Esophagus squamous epithelium (tissue), 5 donors: ENCODE measurements at regions not wholly inside any gene's neighbourhood (a gene's known extent, or its start where the extent isn't known, plus 50 kb on each side); places are given as distances from the start of the nearest gene placed in this dataset.
A peak's percentile ranks its signal among the peaks of the same experiment; 100 is the strongest.

Experiments used
- DNase-seq: peaks from one replicate; lab custom pipeline; 2025; lab: John Stamatoyannopoulos, UW
- H3K27ac ChIP-seq, 4 donors: fragments of 200-600 bp; sonication (generic); one replicate each; pipeline ENCODE4 v1.5.1; 2016 to 2019; ENCODE audit warnings: mild to moderate bottlenecking in 1 of 4
- H3K27me3 ChIP-seq, 4 donors: fragments of 200-600 bp; sonication (generic); 1 replicate in 3 of 4; 2 replicates in 1 of 4; pipeline versions ENCODE4 v1.5.1 to v1.6.0; 2017 to 2021; ENCODE audit warnings: antibody characterized with exemption in 1 of 4
- H3K36me3 ChIP-seq, 3 donors: fragments of 200-600 bp; sonication (generic); one replicate each; pipeline ENCODE4 v1.5.1; 2016 to 2019
- H3K4me1 ChIP-seq, 3 donors: fragments of 200-600 bp; sonication (generic); one replicate each; pipeline ENCODE4 v1.5.1; 2017 to 2019
- H3K4me3 ChIP-seq, 4 donors: fragments of 200-600 bp; sonication (generic); 1 replicate in 3 of 4; 2 replicates in 1 of 4; pipeline ENCODE4 v1.5.1; 2016 to 2019; ENCODE audit warnings: mild to moderate bottlenecking in 2 of 4, moderate library complexity in 1 of 4
- H3K9me3 ChIP-seq, 3 donors: fragments of 200-600 bp; sonication (generic); one replicate each; pipeline ENCODE4 v1.5.1; 2016 to 2019
- POLR2A ChIP-seq, 4 donors: fragments of 450-650 bp; IDR thresholded peaks; one replicate each; pipeline ENCODE4 v1.6.1; 2017; ENCODE audit warnings: antibody characterized with exemption in 4 of 4, mild to moderate bottlenecking in 4 of 4, moderate library complexity in 3 of 4
- WGBS, 2 donors: methylation state at CpG; one replicate each; pipeline ENCODE4 v1.1.5; 2018; 5-methylcytosine and 5-hydroxymethylcytosine counted together
- intact Hi-C: fragments of 100-400 bp; cut with DNase I; formaldehyde crosslinking; loops from one replicate; pipeline ENCODE4 v1.15.0; 2022
- TF ChIP-seq, protein P1 (sequence below), 6 experiments: fragments of 450-650 bp in 4 of 6; fragments of 200-600 bp in 2 of 6; sonication (generic) in 2 of 6; IDR thresholded peaks; one replicate each; pipeline ENCODE4 v1.5.1; 2016 to 2019; ENCODE audit warnings: antibody characterized with exemption in 6 of 6, mild to moderate bottlenecking in 4 of 6, moderate library complexity in 4 of 6
- donor health status: DM: yes; HTN: yes; CAD: no.

DNA sequence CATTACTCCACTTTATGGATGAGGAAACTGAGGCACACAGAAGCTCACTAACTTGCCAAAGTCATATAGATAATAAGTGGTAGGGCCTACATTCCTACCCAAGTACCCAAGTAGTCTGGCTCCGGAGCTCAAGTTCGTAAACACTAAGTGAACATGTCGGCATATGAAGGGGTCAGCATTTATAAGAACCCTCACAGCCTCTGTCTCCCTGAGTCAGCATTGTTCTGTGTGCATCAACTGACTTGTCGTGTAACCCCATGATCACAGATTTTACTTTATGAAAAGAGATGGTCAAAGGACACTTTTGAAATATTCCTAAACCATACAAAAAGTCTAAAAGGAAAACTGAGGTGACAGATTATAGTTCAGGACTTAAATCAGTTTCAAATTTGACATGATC lies 260.1 kb upstream of the CCDC54 start:
- Histone ChIP-seq H3K4me3 (no peak overlapping the region), H3K27ac (no peak overlapping the region), H3K27me3 (no peaks in the 10 kb centered on the region), H3K9me3 (no peaks in the 10 kb centered on the region), H3K4me1 (no peaks in the 10 kb centered on the region), H3K36me3 (no peaks in the 10 kb centered on the region)
- intact Hi-C loops: no loop called here
- 92 to 93% methylated on average over 4 of the region's 4 CpGs for WGBS, 2 donors
- TF ChIP-seq, protein P1, sequence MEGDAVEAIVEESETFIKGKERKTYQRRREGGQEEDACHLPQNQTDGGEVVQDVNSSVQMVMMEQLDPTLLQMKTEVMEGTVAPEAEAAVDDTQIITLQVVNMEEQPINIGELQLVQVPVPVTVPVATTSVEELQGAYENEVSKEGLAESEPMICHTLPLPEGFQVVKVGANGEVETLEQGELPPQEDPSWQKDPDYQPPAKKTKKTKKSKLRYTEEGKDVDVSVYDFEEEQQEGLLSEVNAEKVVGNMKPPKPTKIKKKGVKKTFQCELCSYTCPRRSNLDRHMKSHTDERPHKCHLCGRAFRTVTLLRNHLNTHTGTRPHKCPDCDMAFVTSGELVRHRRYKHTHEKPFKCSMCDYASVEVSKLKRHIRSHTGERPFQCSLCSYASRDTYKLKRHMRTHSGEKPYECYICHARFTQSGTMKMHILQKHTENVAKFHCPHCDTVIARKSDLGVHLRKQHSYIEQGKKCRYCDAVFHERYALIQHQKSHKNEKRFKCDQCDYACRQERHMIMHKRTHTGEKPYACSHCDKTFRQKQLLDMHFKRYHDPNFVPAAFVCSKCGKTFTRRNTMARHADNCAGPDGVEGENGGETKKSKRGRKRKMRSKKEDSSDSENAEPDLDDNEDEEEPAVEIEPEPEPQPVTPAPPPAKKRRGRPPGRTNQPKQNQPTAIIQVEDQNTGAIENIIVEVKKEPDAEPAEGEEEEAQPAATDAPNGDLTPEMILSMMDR (IDR thresholded peaks at IDR 0.05): no peak
- no peak for TF ChIP-seq POLR2A (IDR thresholded peaks at IDR 0.05)
- no peak for DNase-seq

DNA sequence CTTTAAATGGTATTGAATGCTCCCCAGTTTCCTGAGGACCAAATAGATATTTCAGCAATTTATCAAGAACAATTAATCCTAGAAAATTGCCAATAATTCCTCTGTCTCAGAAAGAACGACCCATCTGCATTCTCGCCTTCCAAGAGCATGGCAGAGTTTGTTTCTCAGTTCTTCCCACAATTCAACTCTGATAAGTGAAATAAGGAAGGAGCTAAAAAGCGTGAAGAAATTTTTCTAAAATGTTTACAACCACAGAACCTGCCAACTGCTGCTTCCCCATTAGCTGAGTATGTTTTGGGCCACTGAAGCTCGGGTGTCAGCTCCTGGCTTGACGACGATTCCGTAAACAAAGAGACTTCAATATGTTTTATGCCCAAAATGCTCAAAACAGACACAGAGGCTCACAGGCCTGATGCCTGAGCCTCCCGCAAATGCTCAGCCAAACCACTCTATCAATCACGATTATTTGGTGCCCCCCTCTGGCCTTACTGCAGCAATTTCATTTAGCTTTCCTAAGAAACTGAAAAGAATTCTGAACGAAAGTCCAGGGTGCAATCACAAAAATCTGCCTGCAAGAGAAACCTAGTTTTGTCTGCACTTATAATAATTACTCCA lies 259.2 kb upstream of the CCDC54 start:
- DNase-seq: no peak
- H3K36me3 ChIP-seq: no peaks in the 10 kb centered on the region
- 36 to 45% methylated on average over 10 of the region's 10 CpGs for WGBS, 2 donors
- TF ChIP-seq, protein P1 (IDR thresholded peaks at IDR 0.05): peak in 2 of 6 experiments; percentile 6 to 32
- TF ChIP-seq POLR2A (IDR thresholded peaks at IDR 0.05): no peak
- H3K27ac ChIP-seq: no peak overlapping the region
- H3K4me3 ChIP-seq: no peak overlapping the region
- intact Hi-C loops: no loop called here
- H3K4me1 ChIP-seq: no peaks in the 10 kb centered on the region
- no peaks in the 10 kb centered on the region for H3K9me3 ChIP-seq
- H3K27me3 ChIP-seq: no peaks in the 10 kb centered on the region

DNA sequence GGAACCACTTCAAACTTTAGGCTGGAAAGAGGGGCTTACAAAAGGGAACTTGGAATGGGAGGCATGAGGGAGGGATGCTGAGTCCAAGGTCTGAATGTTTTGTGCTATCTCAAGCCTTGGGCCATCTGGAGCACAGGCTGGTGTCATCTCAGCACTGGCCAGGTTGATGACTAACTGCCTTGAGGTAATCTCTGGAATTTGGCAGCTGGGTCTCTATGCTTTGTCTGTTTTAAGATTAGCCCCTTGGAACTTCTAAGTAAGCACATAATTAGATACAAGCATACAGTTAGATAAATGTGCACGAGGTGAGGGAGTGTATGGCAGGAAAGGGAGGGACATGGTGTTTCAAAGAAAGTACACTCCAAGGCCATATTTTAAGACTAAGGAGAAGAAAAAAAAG lies 252.4 kb upstream of the CCDC54 start:
- intact Hi-C loops: no loop called here
- no peaks in the 10 kb centered on the region for H3K9me3 ChIP-seq
- TF ChIP-seq POLR2A (IDR thresholded peaks at IDR 0.05): no peak
- no peaks in the 10 kb centered on the region for H3K36me3 ChIP-seq
- no peak overlapping the region for H3K4me3 ChIP-seq
- DNase-seq: no peak
- no peaks in the 10 kb centered on the region for H3K4me1 ChIP-seq
- H3K27ac ChIP-seq: no peak overlapping the region
- H3K27me3 ChIP-seq: no peaks in the 10 kb centered on the region
- 20 to 27% methylated on average over 1 of the region's 1 CpG for WGBS, 2 donors

DNA sequence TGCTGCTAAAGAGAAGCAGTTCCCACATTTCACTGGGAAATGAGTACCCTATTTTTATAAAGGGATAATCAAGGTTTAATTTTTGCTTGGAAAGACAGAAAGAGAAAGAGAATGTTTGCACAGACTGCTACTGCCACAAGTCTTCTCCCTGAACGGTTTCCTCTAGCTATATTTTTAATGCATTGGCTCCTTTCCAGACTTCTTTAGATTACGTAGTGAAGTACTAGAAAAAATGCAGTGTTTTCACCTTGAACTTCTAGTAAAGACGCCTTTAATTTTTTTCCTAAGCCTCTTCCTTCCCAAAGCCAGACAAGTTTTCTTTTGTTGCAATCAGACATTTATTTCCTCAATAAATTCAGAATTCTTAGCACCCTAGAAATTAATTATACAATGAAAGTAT lies 248.3 kb upstream of the CCDC54 start:
- Histone ChIP-seq H3K36me3 (no peaks in the 10 kb centered on the region), H3K27me3 (no peaks in the 10 kb centered on the region), H3K4me3 (no peak overlapping the region), H3K9me3 (no peaks in the 10 kb centered on the region), H3K27ac (no peak overlapping the region), H3K4me1 (no peaks in the 10 kb centered on the region)
- DNase-seq: no peak
- intact Hi-C loops: no loop called here
- WGBS, 2 donors: 11 to 19% methylated on average over 3 of the region's 3 CpGs
- no peak for TF ChIP-seq POLR2A (IDR thresholded peaks at IDR 0.05)
- TF ChIP-seq, protein P1 (IDR thresholded peaks at IDR 0.05): no peak

DNA sequence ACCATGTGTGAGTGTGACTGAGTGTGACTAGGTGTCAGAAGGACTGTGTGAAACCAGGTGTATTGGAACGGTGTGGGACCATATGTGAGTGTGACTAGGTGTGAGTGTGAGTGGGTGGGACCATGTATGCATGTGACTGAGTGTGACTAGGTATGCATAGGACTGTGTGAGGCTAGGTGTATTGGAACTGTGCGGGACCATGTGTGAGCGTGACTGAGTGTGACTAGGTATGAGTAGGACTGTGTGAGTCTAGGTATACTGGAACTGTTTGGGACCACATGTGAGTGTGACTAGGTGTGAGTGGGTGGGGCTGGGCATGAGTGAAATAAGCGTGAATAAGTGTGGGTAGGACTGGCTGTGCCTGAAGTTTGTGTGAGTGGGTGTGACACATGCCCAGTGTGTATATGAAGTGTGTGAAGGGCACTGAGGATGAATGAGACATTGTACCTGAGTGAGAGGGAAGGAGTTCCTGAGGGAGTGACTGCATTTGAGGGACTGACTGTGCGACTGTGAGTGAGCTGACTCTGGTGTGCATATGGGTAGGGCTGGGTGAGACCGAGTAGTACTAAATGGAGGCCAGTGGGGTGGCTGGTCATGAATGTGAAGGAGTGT lies 247.0 kb upstream of the CCDC54 start:
- intact Hi-C loops: no loop called here

More for the DNA sequence above, 247.0 kb upstream of the CCDC54 start:
- no peak for DNase-seq
- Histone ChIP-seq H3K9me3 (no peaks in the 10 kb centered on the region), H3K27me3 (no peaks in the 10 kb centered on the region), H3K4me3 (no peak overlapping the region), H3K36me3 (no peaks in the 10 kb centered on the region), H3K4me1 (no peaks in the 10 kb centered on the region), H3K27ac (no peak overlapping the region)
- 78 to 87% methylated on average over 6 of the region's 6 CpGs for WGBS, 2 donors
- TF ChIP-seq, protein P1 (IDR thresholded peaks at IDR 0.05): no peak
- TF ChIP-seq POLR2A (IDR thresholded peaks at IDR 0.05): no peak
